GM13976 (cell line): ENCODE measurements at regions not wholly inside any gene's neighbourhood (a gene's known extent, or its start where the extent isn't known, plus 50 kb on each side); places are given as distances from the start of the nearest gene placed in this dataset.

Source experiments
- DNase-seq: peaks from one replicate; pipeline ENCODE4 v3.0.0; 2012; ENCODE audit warnings: low spot score
- CTCF ChIP-seq: IDR thresholded peaks from 2 replicates; pipeline ENCODE4 v1.5.1; 2012; ENCODE audit warnings: borderline replicate concordance, mild to moderate bottlenecking; ENCODE audit not compliant: insufficient read depth; ENCODE audit errors: extremely low read depth, missing control alignments, control extremely low read depth
- in situ Hi-C: fragments of 300-500 bp; cut with MboI; formaldehyde crosslinking; loops from one replicate; pipeline ENCODE4 v1.12.0; 2022; ENCODE audit warnings: low sequenced_read_pairs, mixed read lengths, inconsistent platforms; ENCODE audit not compliant: unreplicated experiment

- TF ChIP-seq CTCF, result no peak
- in situ Hi-C loops, result no loop called here
- DNase-seq, result no peak
Measured at GRCh38 chr2:48137829-48138228, 176.7 kb upstream of the FOXN2 start.

- no peak for TF ChIP-seq CTCF
- DNase-seq, result no peak
- in situ Hi-C loops, result no loop called here
Measured at GRCh38 chr2:48138898-48139297, 175.6 kb upstream of the FOXN2 start.

DNA sequence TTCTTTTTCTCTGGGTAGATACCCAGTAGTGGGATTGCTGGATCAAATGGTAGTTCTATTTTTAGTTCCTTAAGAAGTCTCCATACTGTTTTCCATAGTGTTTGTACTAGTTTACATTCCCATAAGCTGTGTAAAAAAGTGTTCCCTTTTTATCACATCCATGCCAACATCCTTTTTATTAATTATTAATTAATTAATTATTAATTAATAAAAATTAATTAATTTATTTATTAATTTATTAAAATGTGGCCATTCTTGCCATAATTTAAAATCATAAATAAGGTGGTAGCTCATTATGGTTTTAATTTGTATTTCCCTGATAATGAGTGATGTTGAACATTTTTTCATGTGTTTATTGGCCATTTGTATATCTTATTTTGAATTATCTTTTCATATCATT is 173.9 kb upstream of the FOXN2 start:
- no peak for DNase-seq
- in situ Hi-C loops, result no loop called here
- no peak for TF ChIP-seq CTCF

GRCh38 chr2:48144777-48145176 is 169.7 kb upstream of the FOXN2 start:
- TF ChIP-seq CTCF, result no peak
- no peak for DNase-seq
- in situ Hi-C loops, result no loop called here

GRCh38 chr2:48145845-48146452 is 168.5 kb upstream of the FOXN2 start:
- no peak for DNase-seq
- in situ Hi-C loops, result no loop called here

GRCh38 chr2:48146552-48146951 is 167.9 kb upstream of the FOXN2 start:
- DNase-seq, result no peak
- TF ChIP-seq CTCF, result no peak
- in situ Hi-C loops, result no loop called here

More at GRCh38 chr2:48145845-48146452, 168.5 kb upstream of the FOXN2 start:
- TF ChIP-seq CTCF, result no peak
